Activated naive CD4-positive, alpha-beta T cell treated with anti-CD3 and anti-CD28 coated beads, Interleukin-2, amount 10 ng/mL, durations not matched to agents 7 days and 5 days (primary cell): ENCODE measurements at regions not wholly inside any gene's neighbourhood (a gene's known extent, or its start where the extent isn't known, plus 50 kb on each side); places are given as distances from the start of the nearest gene placed in this dataset.

Experiments used
- CTCF ChIA-PET: fragments of 350-600 bp; sonication (Branson Sonifier 250); formaldehyde crosslinking; loops from one replicate; lab custom pipeline; 2021; ENCODE audit warnings: antibody characterized with exemption; lab: Charles Lee
- DNase-seq: peaks from one replicate; pipeline ENCODE4 v3.0.0-alpha.2; 2020
- H3K27ac Mint-ChIP-seq: one replicate; pipeline ENCODE4 v1.8.0; 2021; ENCODE audit warnings: mild to moderate bottlenecking, moderate library complexity, mixed read lengths
- H3K27me3 Mint-ChIP-seq: one replicate; pipeline ENCODE4 v1.8.0; 2021; ENCODE audit warnings: mild to moderate bottlenecking, mixed read lengths
- H3K36me3 Mint-ChIP-seq: one replicate; pipeline ENCODE4 v1.8.0; 2021; ENCODE audit warnings: mixed read lengths
- H3K4me1 Mint-ChIP-seq: one replicate; pipeline ENCODE4 v1.8.0; 2021; ENCODE audit warnings: mixed read lengths
- H3K4me3 Mint-ChIP-seq: one replicate; pipeline ENCODE4 v1.8.0; 2021; ENCODE audit warnings: mild to moderate bottlenecking, moderate library complexity, mixed read lengths
- H3K9me3 Mint-ChIP-seq: one replicate; pipeline ENCODE4 v1.8.0; 2021; ENCODE audit warnings: mixed read lengths

DNA sequence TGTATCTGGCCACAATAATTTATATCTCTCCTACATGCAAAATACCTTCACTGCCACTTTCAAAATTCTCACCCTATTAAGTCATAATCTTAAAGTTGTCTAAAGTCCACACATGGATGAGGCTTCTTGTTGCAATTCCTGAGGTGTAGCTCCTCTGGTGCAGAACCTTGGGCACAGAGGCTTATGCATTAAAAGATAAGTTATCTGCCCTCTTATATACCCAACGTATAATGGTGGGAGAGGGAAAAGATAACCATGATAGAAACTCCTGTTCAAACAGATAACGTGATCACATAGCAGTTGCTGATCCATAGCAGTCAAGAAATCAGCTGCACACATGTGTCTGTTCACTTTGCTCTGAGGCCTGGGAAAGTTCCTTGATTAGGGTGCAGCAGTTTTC is 1767.0 kb downstream of the MAT2B start:
- no peaks in the 10 kb centered on the region for H3K9me3 Mint-ChIP-seq
- H3K4me1 Mint-ChIP-seq = no peaks in the 10 kb centered on the region
- H3K4me3 Mint-ChIP-seq = no peak overlapping the region
- CTCF ChIA-PET = no interaction called here
- no peaks in the 10 kb centered on the region for H3K27me3 Mint-ChIP-seq
- H3K36me3 Mint-ChIP-seq = no peaks in the 10 kb centered on the region
- DNase-seq = no peak
- H3K27ac Mint-ChIP-seq = no peak overlapping the region

DNA sequence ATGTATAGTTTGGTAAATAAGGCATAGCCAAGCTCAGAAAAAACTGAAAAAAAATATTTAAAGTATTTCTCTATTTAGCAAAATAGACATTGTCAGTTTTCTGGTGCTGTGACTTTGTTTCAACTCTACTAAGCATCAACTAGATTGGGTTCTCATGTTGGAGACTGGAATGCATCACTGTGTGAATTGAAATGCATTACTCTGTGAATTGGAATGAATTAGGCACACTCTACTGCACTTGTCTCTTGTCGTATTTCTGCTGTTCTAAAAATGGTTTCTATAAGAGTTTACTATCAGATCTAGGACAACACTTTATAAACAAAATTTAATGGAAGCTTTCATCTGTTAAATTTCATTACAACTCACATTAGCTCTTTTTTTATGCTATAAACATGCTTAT is 1772.2 kb downstream of the MAT2B start:
- Mint-ChIP-seq H3K9me3 (peaks cover 5% of the 10 kb centered on the region), H3K27me3 (no peaks in the 10 kb centered on the region), H3K27ac (no peak overlapping the region), H3K36me3 (no peaks in the 10 kb centered on the region), H3K4me1 (no peaks in the 10 kb centered on the region), H3K4me3 (no peak overlapping the region)
- DNase-seq = no peak
- CTCF ChIA-PET = no interaction called here

DNA sequence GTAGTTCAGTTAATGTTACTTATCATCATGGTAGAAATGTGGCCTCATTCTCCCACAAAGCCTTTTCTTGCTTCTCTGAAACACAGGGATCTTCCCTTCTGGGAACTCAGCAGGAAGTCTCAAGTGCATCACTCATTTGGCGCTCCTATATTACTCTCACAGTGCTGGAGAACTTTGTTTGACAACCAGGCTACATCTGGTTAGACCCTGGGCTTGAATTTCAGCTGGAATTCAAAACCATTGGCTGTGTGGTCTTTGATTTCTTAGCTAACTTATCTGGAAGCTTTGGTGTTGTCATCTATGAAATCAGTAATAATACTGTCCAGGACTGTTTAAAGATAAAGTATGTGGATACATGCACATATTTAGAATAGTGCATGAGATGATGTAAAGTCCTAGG is 1777.1 kb downstream of the MAT2B start:
- H3K27ac Mint-ChIP-seq = no peak overlapping the region
- DNase-seq = no peak
- no peaks in the 10 kb centered on the region for H3K36me3 Mint-ChIP-seq
- no peaks in the 10 kb centered on the region for H3K27me3 Mint-ChIP-seq
- peaks cover 5% of the 10 kb centered on the region for H3K9me3 Mint-ChIP-seq
- H3K4me3 Mint-ChIP-seq = no peak overlapping the region
- CTCF ChIA-PET = no interaction called here
- no peaks in the 10 kb centered on the region for H3K4me1 Mint-ChIP-seq

DNA sequence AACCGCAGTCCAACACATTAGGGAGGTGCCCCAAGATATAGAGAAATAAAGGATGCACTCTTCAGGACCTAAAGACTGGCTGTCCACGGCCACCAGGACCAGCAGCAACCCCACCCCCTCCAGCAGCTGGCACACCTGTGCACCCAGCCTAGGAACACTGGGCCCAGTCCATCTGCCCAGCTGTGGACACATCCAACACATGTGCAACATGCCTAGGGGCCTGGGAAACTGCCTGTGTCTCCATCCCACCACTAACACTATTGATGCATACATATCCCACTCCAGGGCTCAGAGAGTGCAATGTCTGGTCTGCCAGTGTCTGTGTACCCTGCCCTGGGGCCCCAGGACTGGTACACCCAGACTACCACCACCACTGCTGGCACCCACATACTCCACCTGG is 1781.3 kb downstream of the MAT2B start:
- CTCF ChIA-PET = no interaction called here
- H3K36me3 Mint-ChIP-seq = no peaks in the 10 kb centered on the region

GRCh38 chr5:165290535-165290934 is 1785.1 kb downstream of the MAT2B start:
- DNase-seq = no peak
- H3K27ac Mint-ChIP-seq = no peak overlapping the region
- no peaks in the 10 kb centered on the region for H3K36me3 Mint-ChIP-seq
- CTCF ChIA-PET = no interaction called here
- H3K4me3 Mint-ChIP-seq = no peak overlapping the region
- H3K27me3 Mint-ChIP-seq = no peaks in the 10 kb centered on the region
- H3K4me1 Mint-ChIP-seq = no peaks in the 10 kb centered on the region
- H3K9me3 Mint-ChIP-seq = peaks cover 5% of the 10 kb centered on the region

More for the DNA sequence above, 1781.3 kb downstream of the MAT2B start:
- Mint-ChIP-seq H3K4me1 (no peaks in the 10 kb centered on the region), H3K27me3 (no peaks in the 10 kb centered on the region), H3K9me3 (peaks cover 2% of the 10 kb centered on the region), H3K4me3 (no peak overlapping the region), H3K27ac (no peak overlapping the region)
- DNase-seq = no peak

GRCh38 chr5:165296401-165297130 is 1791.1 kb downstream of the MAT2B start:
- no peak overlapping the region for H3K27ac Mint-ChIP-seq
- DNase-seq = no peak
- H3K27me3 Mint-ChIP-seq = no peaks in the 10 kb centered on the region
- no peaks in the 10 kb centered on the region for H3K36me3 Mint-ChIP-seq
- no peaks in the 10 kb centered on the region for H3K4me1 Mint-ChIP-seq
- no peak overlapping the region for H3K4me3 Mint-ChIP-seq
- CTCF ChIA-PET = no interaction called here
- peaks cover 3% of the 10 kb centered on the region for H3K9me3 Mint-ChIP-seq

- Mint-ChIP-seq H3K36me3 (no peaks in the 10 kb centered on the region), H3K27me3 (no peaks in the 10 kb centered on the region), H3K4me3 (no peak overlapping the region), H3K4me1 (no peaks in the 10 kb centered on the region), H3K27ac (no peak overlapping the region), H3K9me3 (peaks cover 9% of the 10 kb centered on the region)
- CTCF ChIA-PET = no interaction called here
- DNase-seq = no peak
These were observed 1798.9 kb downstream of the MAT2B start for GRCh38 chr5:165304193-165304827.

- Mint-ChIP-seq H3K27ac (no peak overlapping the region), H3K4me1 (no peaks in the 10 kb centered on the region), H3K4me3 (no peak overlapping the region), H3K9me3 (peaks cover 14% of the 10 kb centered on the region), H3K36me3 (no peaks in the 10 kb centered on the region), H3K27me3 (no peaks in the 10 kb centered on the region)
- DNase-seq = no peak
- CTCF ChIA-PET = no interaction called here
These were observed 1800.2 kb downstream of the MAT2B start for GRCh38 chr5:165305596-165305995.

GRCh38 chr5:165309446-165309845 is 1804.0 kb downstream of the MAT2B start:
- no peak for DNase-seq
- Mint-ChIP-seq H3K4me1 (no peaks in the 10 kb centered on the region), H3K27me3 (no peaks in the 10 kb centered on the region), H3K9me3 (peaks cover 14% of the 10 kb centered on the region), H3K27ac (no peak overlapping the region), H3K36me3 (no peaks in the 10 kb centered on the region), H3K4me3 (no peak overlapping the region)
- CTCF ChIA-PET = no interaction called here

- Mint-ChIP-seq H3K36me3 (no peaks in the 10 kb centered on the region), H3K4me3 (no peak overlapping the region), H3K9me3 (peaks cover 16% of the 10 kb centered on the region), H3K27ac (no peak overlapping the region), H3K4me1 (no peaks in the 10 kb centered on the region), H3K27me3 (no peaks in the 10 kb centered on the region)
- CTCF ChIA-PET = no interaction called here
- DNase-seq = no peak
These were observed 1804.6 kb downstream of the MAT2B start for GRCh38 chr5:165310031-165310430.

DNA sequence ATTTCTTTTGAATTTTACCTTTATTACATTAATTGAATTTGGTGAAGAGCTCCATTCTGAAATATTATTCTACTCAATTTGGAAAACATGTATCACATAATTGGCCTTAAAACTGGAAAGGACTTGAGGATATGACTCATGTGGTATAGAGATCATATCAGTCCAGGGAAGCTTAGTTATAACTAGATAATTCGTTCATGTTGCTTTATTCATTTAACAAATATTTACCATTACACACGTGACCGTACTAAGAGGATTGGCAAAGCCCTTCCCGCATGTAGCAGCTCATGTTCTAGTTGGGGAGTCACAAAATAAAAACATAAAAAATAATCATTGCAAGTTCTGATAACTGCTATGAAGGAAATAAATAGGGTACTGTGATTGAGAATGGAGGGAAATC is 1816.5 kb downstream of the MAT2B start:
- Mint-ChIP-seq H3K9me3 (peaks cover 10% of the 10 kb centered on the region), H3K4me3 (no peak overlapping the region), H3K4me1 (no peaks in the 10 kb centered on the region), H3K36me3 (no peaks in the 10 kb centered on the region), H3K27me3 (no peaks in the 10 kb centered on the region), H3K27ac (no peak overlapping the region)
- DNase-seq = no peak
- CTCF ChIA-PET = interaction anchor here (0.7 kb wide), 1 partner anchor 225 kb away, joined by 3 read pairs; no protein-coding TSS in a partner anchor

- CTCF ChIA-PET = no interaction called here
- no peaks in the 10 kb centered on the region for H3K36me3 Mint-ChIP-seq
- no peaks in the 10 kb centered on the region for H3K27me3 Mint-ChIP-seq
- no peak for DNase-seq
- no peaks in the 10 kb centered on the region for H3K9me3 Mint-ChIP-seq
- H3K4me1 Mint-ChIP-seq = no peaks in the 10 kb centered on the region
- no peak overlapping the region for H3K27ac Mint-ChIP-seq
- H3K4me3 Mint-ChIP-seq = no peak overlapping the region
These were observed 1819.8 kb downstream of the MAT2B start for GRCh38 chr5:165325221-165325620.

DNA sequence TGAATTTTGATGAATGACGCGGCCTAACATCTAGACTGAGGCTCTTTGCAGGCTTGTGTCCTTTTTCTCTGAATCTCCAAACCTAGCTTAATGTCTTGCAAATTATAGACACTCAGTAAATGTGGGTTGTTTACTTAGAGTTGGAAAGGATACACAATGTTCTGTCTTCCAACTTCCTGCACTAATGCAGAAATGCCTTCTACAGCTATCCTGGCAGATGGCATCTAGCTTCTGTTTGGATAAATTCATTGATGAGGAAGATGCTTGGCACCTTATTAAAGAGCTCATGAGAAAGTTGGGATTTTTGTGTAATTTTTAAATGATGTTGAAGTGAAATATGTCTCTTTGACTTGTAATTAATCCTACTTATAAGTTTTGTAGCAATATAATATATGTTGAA is 1822.2 kb downstream of the MAT2B start:
- Mint-ChIP-seq H3K36me3 (no peaks in the 10 kb centered on the region), H3K27ac (no peak overlapping the region), H3K4me1 (no peaks in the 10 kb centered on the region), H3K9me3 (no peaks in the 10 kb centered on the region), H3K27me3 (no peaks in the 10 kb centered on the region), H3K4me3 (no peak overlapping the region)
- CTCF ChIA-PET = no interaction called here
- no peak for DNase-seq

DNA sequence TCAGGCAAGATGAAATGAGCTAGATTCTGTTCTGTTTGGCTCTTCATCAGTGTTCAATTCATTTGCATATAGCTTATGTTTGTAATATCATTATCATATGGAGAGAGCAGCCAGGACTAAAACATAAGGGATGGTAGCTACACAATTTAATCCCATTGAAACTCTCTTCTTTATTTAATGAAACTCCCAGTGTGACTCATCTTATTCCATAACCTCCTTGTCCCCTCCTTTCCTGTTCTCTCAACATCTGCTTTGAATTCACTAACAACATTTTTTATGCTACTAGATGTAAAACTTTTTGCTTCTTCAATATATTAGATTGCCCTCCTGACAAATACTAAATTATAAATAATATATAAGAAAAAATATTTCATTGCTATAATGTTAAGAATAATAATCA is 1823.4 kb downstream of the MAT2B start:
- CTCF ChIA-PET = no interaction called here
- no peaks in the 10 kb centered on the region for H3K27me3 Mint-ChIP-seq
- H3K9me3 Mint-ChIP-seq = peaks cover 3% of the 10 kb centered on the region
- no peaks in the 10 kb centered on the region for H3K4me1 Mint-ChIP-seq
- no peak for DNase-seq
- H3K36me3 Mint-ChIP-seq = no peaks in the 10 kb centered on the region
- H3K27ac Mint-ChIP-seq = no peak overlapping the region
- no peak overlapping the region for H3K4me3 Mint-ChIP-seq

DNA sequence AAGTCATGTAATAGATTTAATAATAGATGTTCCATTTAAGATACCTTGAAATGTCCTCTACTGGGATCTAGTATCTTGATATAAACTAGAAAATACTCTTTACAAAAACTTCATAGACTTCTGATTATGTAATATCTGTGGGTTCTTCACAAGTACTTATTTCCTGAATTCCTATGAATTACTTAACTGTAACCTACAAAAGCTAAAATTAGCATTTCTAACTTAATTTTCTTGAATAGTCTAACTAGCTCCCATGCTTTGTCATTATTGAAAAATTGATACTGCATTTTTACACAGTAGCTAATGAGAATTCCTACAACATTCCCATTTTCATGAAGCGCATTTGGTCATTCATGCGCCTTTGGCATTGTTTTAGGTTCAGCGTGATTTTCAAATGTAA is 1828.2 kb downstream of the MAT2B start:
- CTCF ChIA-PET = no interaction called here
- no peak overlapping the region for H3K4me3 Mint-ChIP-seq
- H3K36me3 Mint-ChIP-seq = no peaks in the 10 kb centered on the region
- H3K4me1 Mint-ChIP-seq = no peaks in the 10 kb centered on the region
- no peak overlapping the region for H3K27ac Mint-ChIP-seq
- peaks cover 3% of the 10 kb centered on the region for H3K9me3 Mint-ChIP-seq
- H3K27me3 Mint-ChIP-seq = no peaks in the 10 kb centered on the region
- DNase-seq = no peak
